AG09309 (cell line): ENCODE measurements at regions not wholly inside any gene's neighbourhood (a gene's known extent, or its start where the extent isn't known, plus 50 kb on each side); places are given as distances from the start of the nearest gene placed in this dataset.

ENCODE experiments used
- DNase-seq: peaks from one replicate; pipeline ENCODE4 v3.0.0-alpha.2; 2010; ENCODE audit warnings: low read depth
- H3K4me3 ChIP-seq: 2 replicates; pipeline ENCODE4 v1.5.1; 2011; ENCODE audit warnings: mild to moderate bottlenecking, low read depth, low read length, moderate library complexity; ENCODE audit not compliant: control insufficient read depth
- TF ChIP-seq, protein P1 (sequence below): IDR thresholded peaks from 2 replicates; pipeline ENCODE4 v1.5.1; 2011; ENCODE audit warnings: mild to moderate bottlenecking, low read depth, low read length, inconsistent platforms; ENCODE audit not compliant: insufficient read depth, control insufficient read depth; ENCODE audit errors: missing control alignments

DNA sequence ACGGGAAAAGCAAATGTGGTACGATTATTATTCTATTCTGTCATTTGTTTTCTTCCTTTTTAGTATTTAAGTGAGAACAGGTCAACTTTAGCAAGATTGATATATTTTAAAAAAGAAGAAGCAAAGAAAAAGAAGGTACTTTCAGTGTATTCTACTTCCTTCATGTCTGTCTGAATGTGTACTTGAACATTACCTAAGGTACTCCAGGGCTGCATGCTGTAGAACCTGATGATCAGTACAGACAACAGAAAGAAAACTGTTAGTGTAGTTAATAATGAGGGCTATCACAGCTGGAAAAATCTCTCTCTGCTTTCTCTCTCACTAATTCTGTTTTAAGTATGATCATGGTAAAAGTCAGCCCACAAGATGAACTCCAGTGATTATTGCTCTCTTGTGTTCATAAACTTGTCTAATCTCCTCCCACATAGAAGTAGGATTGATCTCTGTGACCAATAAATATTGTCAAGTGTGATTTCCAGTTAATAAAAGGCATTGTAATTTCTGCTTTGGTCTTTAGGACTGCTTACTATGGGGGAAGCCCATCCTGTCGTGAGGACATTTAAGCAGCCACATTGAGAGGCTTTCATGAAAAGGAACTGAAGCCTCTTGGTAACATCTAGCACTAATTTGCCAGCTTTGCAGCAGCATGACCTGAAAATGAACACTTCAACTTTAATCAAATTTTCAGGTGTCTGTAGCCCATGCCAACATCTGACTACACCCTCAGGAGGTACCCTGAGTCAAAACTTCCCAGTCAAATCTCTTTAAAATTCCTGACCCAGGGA is 864.0 kb upstream of the ACO1 start:
- DNase-seq: no peak

DNA sequence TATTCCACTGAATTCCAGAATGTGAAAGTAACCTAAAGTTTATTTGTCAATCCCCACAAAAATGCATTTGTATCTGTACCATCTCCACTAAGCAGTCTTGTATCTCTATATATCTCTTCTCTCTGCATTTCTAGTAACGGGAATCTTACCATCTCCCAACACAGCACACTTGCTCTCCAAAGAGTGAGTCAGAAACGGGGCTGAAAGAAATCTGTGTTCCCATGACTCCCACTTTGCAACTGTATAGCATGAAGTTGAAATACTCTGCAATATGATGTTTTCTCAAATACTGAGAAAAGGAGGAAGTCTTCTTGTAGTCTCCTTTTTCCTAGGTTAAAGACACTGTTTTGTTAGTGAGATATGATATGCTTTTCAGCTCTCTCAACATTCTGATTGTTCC is 848.8 kb upstream of the ACO1 start:
- DNase-seq: no peak
- H3K4me3 ChIP-seq: no peak overlapping the region
- TF ChIP-seq, protein P1, sequence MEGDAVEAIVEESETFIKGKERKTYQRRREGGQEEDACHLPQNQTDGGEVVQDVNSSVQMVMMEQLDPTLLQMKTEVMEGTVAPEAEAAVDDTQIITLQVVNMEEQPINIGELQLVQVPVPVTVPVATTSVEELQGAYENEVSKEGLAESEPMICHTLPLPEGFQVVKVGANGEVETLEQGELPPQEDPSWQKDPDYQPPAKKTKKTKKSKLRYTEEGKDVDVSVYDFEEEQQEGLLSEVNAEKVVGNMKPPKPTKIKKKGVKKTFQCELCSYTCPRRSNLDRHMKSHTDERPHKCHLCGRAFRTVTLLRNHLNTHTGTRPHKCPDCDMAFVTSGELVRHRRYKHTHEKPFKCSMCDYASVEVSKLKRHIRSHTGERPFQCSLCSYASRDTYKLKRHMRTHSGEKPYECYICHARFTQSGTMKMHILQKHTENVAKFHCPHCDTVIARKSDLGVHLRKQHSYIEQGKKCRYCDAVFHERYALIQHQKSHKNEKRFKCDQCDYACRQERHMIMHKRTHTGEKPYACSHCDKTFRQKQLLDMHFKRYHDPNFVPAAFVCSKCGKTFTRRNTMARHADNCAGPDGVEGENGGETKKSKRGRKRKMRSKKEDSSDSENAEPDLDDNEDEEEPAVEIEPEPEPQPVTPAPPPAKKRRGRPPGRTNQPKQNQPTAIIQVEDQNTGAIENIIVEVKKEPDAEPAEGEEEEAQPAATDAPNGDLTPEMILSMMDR: no peak

More for the DNA sequence above, 864.0 kb upstream of the ACO1 start:
- no peak overlapping the region for H3K4me3 ChIP-seq
- TF ChIP-seq, protein P1: no peak

DNA sequence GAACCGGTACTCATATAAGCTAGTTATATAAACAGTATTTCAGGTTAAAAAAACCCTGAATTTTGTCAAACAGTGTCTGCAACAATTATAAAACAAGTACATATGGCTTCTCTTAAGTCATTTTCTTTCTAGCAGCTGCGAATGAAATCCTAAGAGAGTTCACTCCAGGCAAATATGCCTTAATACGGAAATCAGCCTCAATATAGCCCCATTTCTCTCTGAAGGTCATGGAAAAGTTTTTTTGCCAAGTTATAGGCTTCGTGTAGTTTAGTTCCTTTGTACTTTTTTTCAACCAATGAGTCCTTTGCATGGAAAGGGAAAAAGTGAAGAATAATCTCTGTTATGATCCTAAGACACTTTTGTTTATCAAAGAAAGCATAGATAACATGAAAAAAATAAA is 848.0 kb upstream of the ACO1 start:
- no peak overlapping the region for H3K4me3 ChIP-seq
- TF ChIP-seq, protein P1: no peak
- no peak for DNase-seq

DNA sequence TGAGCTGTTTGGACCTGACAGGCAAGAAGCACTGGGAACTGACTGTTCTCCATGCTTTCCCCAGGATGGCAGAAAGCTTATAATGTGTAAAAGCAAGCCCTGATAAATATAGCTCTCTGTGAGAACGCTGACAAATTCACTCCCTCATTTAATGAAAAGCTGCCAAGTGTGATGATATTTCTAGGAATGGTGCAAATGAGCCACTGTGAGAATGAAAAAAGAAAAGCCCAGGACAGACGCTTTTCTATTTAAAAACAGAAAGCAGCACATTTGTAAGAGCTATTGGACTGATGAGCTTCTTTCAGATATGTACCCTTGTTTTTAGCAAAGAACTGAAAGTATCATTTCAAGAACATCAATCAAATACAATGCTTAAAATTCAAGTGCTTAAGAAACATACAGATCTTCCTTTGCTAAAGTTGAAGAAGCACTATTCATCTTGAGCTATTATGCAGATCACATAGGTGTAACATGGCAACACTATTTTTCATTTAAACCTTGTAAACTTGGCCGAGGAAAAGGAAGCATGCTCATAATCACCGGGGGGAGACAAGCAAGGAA is 842.6 kb upstream of the ACO1 start:
- DNase-seq: no peak
- TF ChIP-seq, protein P1: no peak
- no peak overlapping the region for H3K4me3 ChIP-seq

DNA sequence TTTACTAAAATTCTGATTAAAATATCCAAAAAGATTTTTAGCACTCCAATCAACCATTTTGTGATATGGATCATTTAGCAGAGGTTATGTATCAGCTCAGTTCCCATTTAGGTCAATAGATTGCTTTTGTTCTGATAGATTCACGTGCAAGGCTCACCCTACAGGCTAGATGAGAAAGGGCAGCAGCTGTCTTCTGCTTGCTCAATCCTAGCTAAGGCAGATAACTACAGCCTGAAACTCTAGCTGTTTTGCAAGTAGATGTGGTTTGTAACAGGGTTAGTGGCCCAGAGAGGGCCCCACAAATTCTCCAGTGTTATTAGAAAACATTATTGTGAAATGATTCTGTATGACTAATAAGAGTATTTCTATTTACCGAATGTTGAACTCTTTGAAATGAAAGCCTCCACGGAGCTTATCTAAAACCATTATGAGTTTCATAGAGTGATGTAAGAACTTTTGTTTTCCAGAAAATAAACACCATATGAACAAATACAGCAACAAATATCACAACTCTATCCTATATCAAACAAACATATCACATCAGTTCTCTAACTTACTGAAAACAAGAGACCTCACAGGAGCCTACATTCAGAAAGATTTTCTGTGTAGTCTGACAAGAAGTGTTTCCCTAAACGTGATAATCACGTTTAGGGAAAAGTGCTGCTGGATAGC is 841.9 kb upstream of the ACO1 start:
- TF ChIP-seq, protein P1: no peak
- DNase-seq: no peak

DNA sequence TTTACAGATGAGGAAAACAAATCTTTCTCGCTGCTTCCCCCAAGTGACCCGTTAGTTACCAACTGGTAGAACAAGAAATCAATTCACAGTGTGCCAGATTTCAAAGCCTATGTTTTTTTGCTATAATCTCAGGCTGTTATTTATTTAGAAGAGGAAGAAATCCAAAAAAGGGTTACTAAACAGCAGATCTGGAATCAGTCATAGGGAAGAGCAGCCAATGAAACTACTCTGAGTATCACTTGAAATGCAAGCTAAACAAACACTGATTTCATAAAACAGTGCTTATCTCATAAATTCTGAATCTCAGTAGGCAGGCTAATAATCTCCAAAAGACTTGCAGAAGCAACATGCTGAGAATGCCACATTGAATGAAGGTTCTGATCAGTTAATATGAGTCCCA is 829.5 kb upstream of the ACO1 start:
- no peak for DNase-seq
- H3K4me3 ChIP-seq: no peak overlapping the region
- TF ChIP-seq, protein P1: no peak

More for the DNA sequence above, 841.9 kb upstream of the ACO1 start:
- no peak overlapping the region for H3K4me3 ChIP-seq
